Neural progenitor cell (in vitro differentiated cells): ENCODE measurements at regions not wholly inside any gene's neighbourhood (a gene's known extent, or its start where the extent isn't known, plus 50 kb on each side); places are given as distances from the start of the nearest gene placed in this dataset.

ENCODE experiments used
- DNase-seq: peaks from one replicate; pipeline ENCODE4 v3.0.0-alpha.2; 2016; ENCODE audit warnings: low spot score
- H2AFZ ChIP-seq: fragments of 200-600 bp; sonication (generic); replicated peaks from 2 replicates; pipeline ENCODE4 v1.6.1; 2016; ENCODE audit warnings: antibody characterized with exemption
- H3F3A ChIP-seq: fragments of 200-600 bp; sonication (generic); 2 replicates; pipeline ENCODE4 v1.6.1; 2016; ENCODE audit warnings: antibody characterized with exemption, low read depth
- H3K27ac ChIP-seq: fragments of 200-600 bp; sonication (generic); 2 replicates; pipeline ENCODE4 v1.5.1; 2016; ENCODE audit warnings: mild to moderate bottlenecking
- H3K27me3 ChIP-seq: fragments of 200-600 bp; sonication (generic); 2 replicates; pipeline ENCODE4 v1.6.1; 2016; ENCODE audit warnings: mild to moderate bottlenecking, moderate library complexity
- H3K36me3 ChIP-seq: fragments of 200-600 bp; sonication (generic); 2 replicates; pipeline ENCODE4 v1.5.1; 2016
- H3K4me1 ChIP-seq: fragments of 200-600 bp; sonication (generic); 2 replicates; pipeline ENCODE4 v1.6.1; 2016; ENCODE audit warnings: mixed run types
- H3K4me2 ChIP-seq: fragments of 200-600 bp; sonication (generic); 2 replicates; pipeline ENCODE4 v1.6.1; 2016
- H3K4me3 ChIP-seq: fragments of 200-600 bp; sonication (generic); 2 replicates; pipeline ENCODE4 v1.5.1; 2016
- H3K79me2 ChIP-seq: fragments of 200-600 bp; sonication (generic); 2 replicates; pipeline ENCODE4 v1.6.1; 2016; ENCODE audit warnings: low read depth
- H3K9ac ChIP-seq: fragments of 200-600 bp; sonication (generic); 2 replicates; pipeline ENCODE4 v1.6.1; 2016
- H3K9me3 ChIP-seq: fragments of 200-600 bp; sonication (generic); 2 replicates; pipeline ENCODE4 v1.5.1; 2016; ENCODE audit warnings: low read depth
- H4K20me1 ChIP-seq: fragments of 200-600 bp; sonication (generic); 2 replicates; pipeline ENCODE4 v1.6.1; 2016; ENCODE audit warnings: low read depth
- H3K27ac Mint-ChIP-seq: 3 replicates; pipeline ENCODE4 v1.8.0; 2021; ENCODE audit warnings: mixed read lengths
- H3K27me3 Mint-ChIP-seq: 2 replicates; pipeline ENCODE4 v1.8.0; 2022; ENCODE audit warnings: low read depth, mild to moderate bottlenecking, inconsistent platforms, moderate library complexity, mixed read lengths; ENCODE audit not compliant: insufficient read depth
- H3K36me3 Mint-ChIP-seq: 3 replicates; pipeline ENCODE4 v1.8.0; 2021; ENCODE audit warnings: mixed read lengths
- H3K4me1 Mint-ChIP-seq: 3 replicates; pipeline ENCODE4 v1.8.0; 2021; ENCODE audit warnings: mixed read lengths
- H3K4me3 Mint-ChIP-seq: 3 replicates; pipeline ENCODE4 v1.8.0; 2021; ENCODE audit warnings: mild to moderate bottlenecking, moderate library complexity, mixed read lengths
- H3K9me3 Mint-ChIP-seq: 3 replicates; pipeline ENCODE4 v1.8.0; 2020; ENCODE audit warnings: mixed read lengths
- EZH2 ChIP-seq: fragments of 200-600 bp; sonication (generic); IDR thresholded peaks from 2 replicates; pipeline ENCODE4 v1.6.1; 2017; ENCODE audit warnings: antibody characterized with exemption, mild to moderate bottlenecking, moderate library complexity
- EZH2phosphoT487 ChIP-seq: fragments of 200-600 bp; sonication (generic); IDR thresholded peaks from 2 replicates; pipeline ENCODE4 v1.6.1; 2017; ENCODE audit warnings: antibody characterized with exemption
- TF ChIP-seq, protein P1 (sequence below): fragments of 200-600 bp; sonication (generic); IDR thresholded peaks from 2 replicates; pipeline ENCODE4 v1.5.1; 2017; ENCODE audit warnings: antibody characterized with exemption, mild to moderate bottlenecking

DNA sequence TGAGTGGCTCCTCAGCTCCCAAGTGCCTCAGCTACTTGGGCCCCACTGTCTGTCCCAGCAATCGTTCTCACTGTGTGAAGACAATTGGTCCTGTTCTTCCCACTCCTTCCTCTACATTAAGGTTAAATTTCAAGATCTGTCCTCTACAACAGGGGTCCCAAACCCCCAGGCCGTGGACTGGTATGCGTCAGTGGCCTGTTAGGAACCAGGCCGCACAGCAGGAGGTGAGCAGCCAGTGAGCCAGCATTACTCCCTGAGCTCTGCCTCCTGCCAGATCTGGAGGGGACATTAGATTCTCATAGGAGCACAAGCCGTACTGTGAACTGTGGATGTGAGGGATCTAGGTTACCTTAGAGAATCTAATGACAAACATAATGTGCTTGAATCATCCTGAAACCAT lies 376.9 kb upstream of the FZD8 start:
- Histone ChIP-seq H3K27me3 (no peaks in the 10 kb centered on the region), H3F3A (no peaks in the 10 kb centered on the region), H3K36me3 (no peaks in the 10 kb centered on the region), H4K20me1 (no peaks in the 10 kb centered on the region), H3K4me3 (no peak overlapping the region), H3K9me3 (no peaks in the 10 kb centered on the region), H3K4me2 (no peak overlapping the region), H3K4me1 (peaks cover 3% of the 10 kb centered on the region), H3K79me2 (no peaks in the 10 kb centered on the region), H3K9ac (no peak overlapping the region), H3K27ac (no peak overlapping the region), H2AFZ (no peak overlapping the region)
- peaks cover 3% of the 10 kb centered on the region for H3K27me3 Mint-ChIP-seq
- no peaks in the 10 kb centered on the region for H3K36me3 Mint-ChIP-seq
- no peak overlapping the region for H3K27ac Mint-ChIP-seq
- peaks cover 10% of the 10 kb centered on the region for H3K4me1 Mint-ChIP-seq
- H3K4me3 Mint-ChIP-seq: no peak overlapping the region
- no peak for TF ChIP-seq EZH2phosphoT487
- TF ChIP-seq, protein P1, sequence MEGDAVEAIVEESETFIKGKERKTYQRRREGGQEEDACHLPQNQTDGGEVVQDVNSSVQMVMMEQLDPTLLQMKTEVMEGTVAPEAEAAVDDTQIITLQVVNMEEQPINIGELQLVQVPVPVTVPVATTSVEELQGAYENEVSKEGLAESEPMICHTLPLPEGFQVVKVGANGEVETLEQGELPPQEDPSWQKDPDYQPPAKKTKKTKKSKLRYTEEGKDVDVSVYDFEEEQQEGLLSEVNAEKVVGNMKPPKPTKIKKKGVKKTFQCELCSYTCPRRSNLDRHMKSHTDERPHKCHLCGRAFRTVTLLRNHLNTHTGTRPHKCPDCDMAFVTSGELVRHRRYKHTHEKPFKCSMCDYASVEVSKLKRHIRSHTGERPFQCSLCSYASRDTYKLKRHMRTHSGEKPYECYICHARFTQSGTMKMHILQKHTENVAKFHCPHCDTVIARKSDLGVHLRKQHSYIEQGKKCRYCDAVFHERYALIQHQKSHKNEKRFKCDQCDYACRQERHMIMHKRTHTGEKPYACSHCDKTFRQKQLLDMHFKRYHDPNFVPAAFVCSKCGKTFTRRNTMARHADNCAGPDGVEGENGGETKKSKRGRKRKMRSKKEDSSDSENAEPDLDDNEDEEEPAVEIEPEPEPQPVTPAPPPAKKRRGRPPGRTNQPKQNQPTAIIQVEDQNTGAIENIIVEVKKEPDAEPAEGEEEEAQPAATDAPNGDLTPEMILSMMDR: no peak
- TF ChIP-seq EZH2: no peak
- H3K9me3 Mint-ChIP-seq: no peaks in the 10 kb centered on the region
- no peak for DNase-seq

DNA sequence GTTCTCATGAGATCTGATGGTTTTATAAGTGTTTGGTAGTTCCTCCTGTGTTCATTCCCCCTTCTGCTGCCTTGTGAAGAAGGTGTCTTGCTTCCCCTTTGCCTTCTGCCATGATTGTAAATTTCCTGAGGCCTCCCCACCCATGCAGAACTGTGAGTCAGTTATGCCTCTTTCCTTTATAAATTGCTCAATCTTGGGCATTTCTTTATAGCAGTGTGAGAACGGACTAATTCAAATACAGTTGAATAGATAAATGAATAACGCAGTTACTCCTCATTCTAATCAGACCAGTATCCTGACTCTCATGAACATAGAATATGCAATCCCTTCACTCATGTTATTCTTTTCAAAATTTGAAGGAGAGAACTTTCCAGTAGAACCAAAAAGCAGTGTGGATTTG lies 375.0 kb upstream of the FZD8 start:
- no peaks in the 10 kb centered on the region for H3F3A ChIP-seq
- H3K27ac Mint-ChIP-seq: no peak overlapping the region
- no peaks in the 10 kb centered on the region for H3K79me2 ChIP-seq
- H3K4me3 ChIP-seq: no peak overlapping the region
- TF ChIP-seq EZH2phosphoT487 (no peak), EZH2 (no peak)
- TF ChIP-seq, protein P1: no peak
- H3K27me3 ChIP-seq: no peaks in the 10 kb centered on the region
- no peak overlapping the region for H3K4me3 Mint-ChIP-seq
- peaks cover 3% of the 10 kb centered on the region for H3K4me1 ChIP-seq
- no peak for DNase-seq
- no peak overlapping the region for H3K9ac ChIP-seq
- H3K36me3 Mint-ChIP-seq: no peaks in the 10 kb centered on the region
- no peaks in the 10 kb centered on the region for H3K36me3 ChIP-seq
- H4K20me1 ChIP-seq: no peaks in the 10 kb centered on the region
- H3K27me3 Mint-ChIP-seq: peaks cover 5% of the 10 kb centered on the region
- peaks cover 12% of the 10 kb centered on the region for H3K4me1 Mint-ChIP-seq
- no peak overlapping the region for H3K4me2 ChIP-seq
- H3K27ac ChIP-seq: no peak overlapping the region
- H3K9me3 ChIP-seq: no peaks in the 10 kb centered on the region
- H2AFZ ChIP-seq: no peak overlapping the region
- H3K9me3 Mint-ChIP-seq: no peaks in the 10 kb centered on the region

DNA sequence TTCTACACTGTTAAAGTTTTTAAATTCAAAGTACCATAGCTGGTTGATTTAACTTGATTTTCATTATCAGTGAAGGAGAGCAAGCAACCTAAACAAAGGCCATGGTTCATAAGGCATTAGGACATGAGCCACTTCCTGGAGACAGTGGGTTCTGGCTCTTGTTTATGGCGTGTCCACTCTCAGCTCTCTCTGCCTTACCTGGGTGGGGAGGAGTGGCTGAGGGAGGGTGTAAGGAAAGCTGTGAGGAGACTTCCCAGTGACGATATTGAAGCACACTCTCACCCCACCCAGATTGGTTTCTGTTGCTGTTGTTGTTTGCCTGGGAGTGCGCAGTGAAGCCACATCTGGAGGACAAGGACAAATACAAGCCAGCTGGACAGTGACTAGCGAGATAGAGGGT lies 365.3 kb upstream of the FZD8 start:
- H2AFZ ChIP-seq: no peak overlapping the region
- H3K9me3 ChIP-seq: no peaks in the 10 kb centered on the region
- H3K4me1 Mint-ChIP-seq: no peaks in the 10 kb centered on the region
- no peak for DNase-seq
- no peaks in the 10 kb centered on the region for H4K20me1 ChIP-seq
- no peaks in the 10 kb centered on the region for H3K27me3 Mint-ChIP-seq
- no peaks in the 10 kb centered on the region for H3K36me3 ChIP-seq
- no peak overlapping the region for H3K27ac ChIP-seq
- no peak overlapping the region for H3K4me3 ChIP-seq
- no peaks in the 10 kb centered on the region for H3K27me3 ChIP-seq
- H3K9me3 Mint-ChIP-seq: peaks cover 2% of the 10 kb centered on the region
- no peak overlapping the region for H3K4me3 Mint-ChIP-seq
- no peaks in the 10 kb centered on the region for H3K79me2 ChIP-seq
- no peak overlapping the region for H3K27ac Mint-ChIP-seq
- no peak overlapping the region for H3K9ac ChIP-seq
- H3K4me2 ChIP-seq: no peak overlapping the region
- no peaks in the 10 kb centered on the region for H3F3A ChIP-seq
- H3K36me3 Mint-ChIP-seq: no peaks in the 10 kb centered on the region
- TF ChIP-seq, protein P1: no peak
- TF ChIP-seq EZH2 (no peak), EZH2phosphoT487 (no peak)
- no peaks in the 10 kb centered on the region for H3K4me1 ChIP-seq

DNA sequence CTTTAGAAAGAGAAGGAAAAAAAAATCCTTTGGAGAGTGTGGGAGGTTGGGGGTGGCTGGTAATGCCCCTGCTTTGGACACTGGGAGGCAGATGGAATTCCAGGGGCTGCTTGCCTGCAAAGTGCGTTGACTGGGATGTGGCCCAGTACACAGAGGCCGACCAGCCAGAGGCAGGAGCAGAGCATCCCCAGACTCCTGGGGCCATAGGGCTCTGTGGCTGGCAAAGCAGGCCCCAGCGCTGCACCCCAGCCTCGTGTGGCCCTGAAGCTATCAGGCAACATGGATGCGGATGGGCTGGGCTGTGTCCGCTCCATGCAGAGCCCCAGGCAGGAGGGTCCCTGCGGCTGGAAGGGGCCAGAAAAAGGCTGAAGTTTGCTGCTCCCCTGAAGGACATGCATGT lies 361.6 kb upstream of the FZD8 start:
- no peaks in the 10 kb centered on the region for H3K36me3 ChIP-seq
- Mint-ChIP-seq H3K27me3 (no peaks in the 10 kb centered on the region), H3K4me1 (no peaks in the 10 kb centered on the region), H3K27ac (no peak overlapping the region), H3K9me3 (peaks cover 6% of the 10 kb centered on the region), H3K36me3 (no peaks in the 10 kb centered on the region), H3K4me3 (no peak overlapping the region)
- H3K4me3 ChIP-seq: no peak overlapping the region
- H3K27ac ChIP-seq: no peak overlapping the region
- TF ChIP-seq EZH2phosphoT487: no peak
- no peak for TF ChIP-seq EZH2
- H3K79me2 ChIP-seq: no peaks in the 10 kb centered on the region
- H2AFZ ChIP-seq: no peak overlapping the region
- no peak for DNase-seq
- H3K27me3 ChIP-seq: no peaks in the 10 kb centered on the region
- no peak overlapping the region for H3K9ac ChIP-seq
- no peaks in the 10 kb centered on the region for H3F3A ChIP-seq
- no peaks in the 10 kb centered on the region for H3K9me3 ChIP-seq
- H4K20me1 ChIP-seq: no peaks in the 10 kb centered on the region
- H3K4me1 ChIP-seq: no peaks in the 10 kb centered on the region
- no peak overlapping the region for H3K4me2 ChIP-seq
